ENCODE measurements at regions not wholly inside any gene's neighbourhood (a gene's known extent, or its start where the extent isn't known, plus 50 kb on each side); places are given as distances from the start of the nearest gene placed in this dataset.

DNA sequence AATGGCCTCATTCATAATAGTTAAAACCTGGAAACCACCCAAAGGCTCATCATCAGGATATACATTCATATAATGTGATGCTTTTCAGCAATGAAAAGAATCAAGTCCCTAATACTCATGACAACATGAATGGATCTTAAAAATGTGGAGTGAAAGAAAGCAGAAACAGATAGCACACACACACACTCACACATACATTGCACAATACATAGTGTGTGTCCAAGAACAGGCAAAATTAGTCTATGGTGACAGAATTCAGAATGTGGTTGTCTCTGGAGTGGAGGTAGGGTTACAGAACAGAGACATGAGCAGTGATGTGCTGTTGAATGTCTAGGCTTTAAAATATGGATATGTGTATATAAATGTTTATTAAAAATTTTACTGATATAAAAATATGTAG lies 419.9 kb upstream of the PCDH15 start:
- TF ChIP-seq POLR2A (IDR thresholded peaks at IDR 0.05) (no peak), EP300 (IDR thresholded peaks at IDR 0.05) (no peak), POLR2AphosphoS5 (IDR thresholded peaks at IDR 0.05) (no peak)
- TF ChIP-seq, protein P1, sequence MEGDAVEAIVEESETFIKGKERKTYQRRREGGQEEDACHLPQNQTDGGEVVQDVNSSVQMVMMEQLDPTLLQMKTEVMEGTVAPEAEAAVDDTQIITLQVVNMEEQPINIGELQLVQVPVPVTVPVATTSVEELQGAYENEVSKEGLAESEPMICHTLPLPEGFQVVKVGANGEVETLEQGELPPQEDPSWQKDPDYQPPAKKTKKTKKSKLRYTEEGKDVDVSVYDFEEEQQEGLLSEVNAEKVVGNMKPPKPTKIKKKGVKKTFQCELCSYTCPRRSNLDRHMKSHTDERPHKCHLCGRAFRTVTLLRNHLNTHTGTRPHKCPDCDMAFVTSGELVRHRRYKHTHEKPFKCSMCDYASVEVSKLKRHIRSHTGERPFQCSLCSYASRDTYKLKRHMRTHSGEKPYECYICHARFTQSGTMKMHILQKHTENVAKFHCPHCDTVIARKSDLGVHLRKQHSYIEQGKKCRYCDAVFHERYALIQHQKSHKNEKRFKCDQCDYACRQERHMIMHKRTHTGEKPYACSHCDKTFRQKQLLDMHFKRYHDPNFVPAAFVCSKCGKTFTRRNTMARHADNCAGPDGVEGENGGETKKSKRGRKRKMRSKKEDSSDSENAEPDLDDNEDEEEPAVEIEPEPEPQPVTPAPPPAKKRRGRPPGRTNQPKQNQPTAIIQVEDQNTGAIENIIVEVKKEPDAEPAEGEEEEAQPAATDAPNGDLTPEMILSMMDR (IDR thresholded peaks at IDR 0.05), result no peak
- H3K9me3 ChIP-seq, result no peaks in the 10 kb centered on the region
- H3K4me3 ChIP-seq, result no peak overlapping the region
- H3K27ac ChIP-seq, result no peak overlapping the region
- H3K4me1 ChIP-seq, result no peaks in the 10 kb centered on the region
- no peaks in the 10 kb centered on the region for H3K36me3 ChIP-seq
- H3K27me3 ChIP-seq, result no peaks in the 10 kb centered on the region
- intact Hi-C loops (cut with DNase I), result no loop called here
- no peak for DNase-seq

DNA sequence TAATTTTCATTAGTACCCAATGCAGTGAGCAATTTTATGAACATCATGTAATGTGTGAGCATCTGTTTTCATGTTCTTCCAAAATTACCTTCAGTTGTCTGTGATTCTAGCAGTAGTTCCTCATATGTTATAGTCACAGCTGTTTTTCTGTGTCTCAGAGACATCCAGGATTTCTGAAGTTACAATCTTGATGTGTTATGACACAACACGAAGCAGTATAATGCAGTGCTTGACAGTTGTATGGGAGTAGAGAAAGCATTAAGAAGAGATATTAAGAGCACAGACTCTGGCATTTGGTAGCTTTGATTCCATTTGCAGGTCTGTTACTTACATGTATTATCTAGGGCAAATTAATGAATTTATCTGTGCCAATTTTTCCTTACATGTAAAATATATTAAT lies 414.7 kb upstream of the PCDH15 start:
- 81 to 87% methylated on average over 1 of the region's 1 CpG for WGBS, 2 donors

DNA sequence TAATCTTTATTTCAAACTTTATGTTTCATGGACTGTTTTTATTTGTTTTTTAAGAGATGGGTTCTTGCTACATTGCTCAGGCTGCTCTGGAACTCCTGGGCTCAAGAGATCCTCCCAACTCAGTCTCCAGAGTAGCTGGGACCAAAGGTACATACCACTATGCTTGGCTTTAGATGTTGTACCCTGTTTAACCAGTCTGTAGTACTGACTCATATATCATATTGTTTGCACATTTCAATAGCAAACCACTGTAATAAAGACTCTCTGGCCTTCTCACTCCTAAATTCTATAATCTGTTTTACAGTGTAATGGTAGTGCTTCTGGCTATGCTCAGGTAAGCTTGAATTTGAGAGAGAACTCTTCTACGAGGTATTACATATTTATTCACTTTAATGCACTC lies 413.6 kb upstream of the PCDH15 start:
- Histone ChIP-seq H3K4me3 (no peak overlapping the region), H3K27me3 (no peaks in the 10 kb centered on the region), H3K4me1 (no peaks in the 10 kb centered on the region), H3K27ac (no peak overlapping the region), H3K9me3 (no peaks in the 10 kb centered on the region), H3K36me3 (no peaks in the 10 kb centered on the region)
- intact Hi-C loops (cut with DNase I), result no loop called here
- 72 to 83% methylated on average over 1 of the region's 1 CpG for WGBS, 2 donors
- TF ChIP-seq POLR2AphosphoS5 (IDR thresholded peaks at IDR 0.05) (no peak), EP300 (IDR thresholded peaks at IDR 0.05) (no peak), POLR2A (IDR thresholded peaks at IDR 0.05) (no peak)
- TF ChIP-seq, protein P1 (IDR thresholded peaks at IDR 0.05), result no peak
- DNase-seq, result no peak

More for the DNA sequence above, 414.7 kb upstream of the PCDH15 start:
- DNase-seq, result no peak
- Histone ChIP-seq H3K4me1 (no peaks in the 10 kb centered on the region), H3K36me3 (no peaks in the 10 kb centered on the region), H3K4me3 (no peak overlapping the region), H3K27ac (no peak overlapping the region), H3K27me3 (no peaks in the 10 kb centered on the region), H3K9me3 (no peaks in the 10 kb centered on the region)
- intact Hi-C loops (cut with DNase I), result no loop called here
- no peak for TF ChIP-seq POLR2A (IDR thresholded peaks at IDR 0.05)
- no peak for TF ChIP-seq EP300 (IDR thresholded peaks at IDR 0.05)
- TF ChIP-seq POLR2AphosphoS5 (IDR thresholded peaks at IDR 0.05), result no peak
- TF ChIP-seq, protein P1 (IDR thresholded peaks at IDR 0.05), result no peak

DNA sequence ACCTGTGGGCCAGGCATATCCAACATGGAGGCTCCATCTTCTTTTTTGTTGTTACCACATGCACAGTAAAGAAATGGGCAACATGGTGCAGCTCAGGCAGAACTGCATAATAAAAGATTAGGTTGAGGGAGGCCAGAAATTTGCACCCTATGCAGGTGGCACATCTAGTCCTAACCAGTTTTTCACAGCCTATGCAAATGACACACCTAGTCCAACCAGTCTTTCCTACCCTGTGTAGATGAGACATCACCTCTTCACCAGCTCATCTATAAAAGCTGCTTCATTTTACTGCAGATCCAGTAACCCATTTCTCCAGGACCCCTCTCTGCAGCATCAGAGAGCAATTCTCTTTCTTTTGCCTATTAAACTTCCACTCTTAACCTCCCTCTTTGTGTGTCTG lies 411.0 kb upstream of the PCDH15 start:
- Histone ChIP-seq H3K9me3 (no peaks in the 10 kb centered on the region), H3K27ac (no peak overlapping the region), H3K36me3 (no peaks in the 10 kb centered on the region), H3K4me3 (no peak overlapping the region), H3K27me3 (no peaks in the 10 kb centered on the region), H3K4me1 (no peaks in the 10 kb centered on the region)
- intact Hi-C loops (cut with DNase I), result no loop called here
- no peak for DNase-seq
- TF ChIP-seq POLR2AphosphoS5 (IDR thresholded peaks at IDR 0.05), result no peak
- TF ChIP-seq, protein P1 (IDR thresholded peaks at IDR 0.05), result no peak
- TF ChIP-seq POLR2A (IDR thresholded peaks at IDR 0.05), result no peak
- TF ChIP-seq EP300 (IDR thresholded peaks at IDR 0.05), result no peak

DNA sequence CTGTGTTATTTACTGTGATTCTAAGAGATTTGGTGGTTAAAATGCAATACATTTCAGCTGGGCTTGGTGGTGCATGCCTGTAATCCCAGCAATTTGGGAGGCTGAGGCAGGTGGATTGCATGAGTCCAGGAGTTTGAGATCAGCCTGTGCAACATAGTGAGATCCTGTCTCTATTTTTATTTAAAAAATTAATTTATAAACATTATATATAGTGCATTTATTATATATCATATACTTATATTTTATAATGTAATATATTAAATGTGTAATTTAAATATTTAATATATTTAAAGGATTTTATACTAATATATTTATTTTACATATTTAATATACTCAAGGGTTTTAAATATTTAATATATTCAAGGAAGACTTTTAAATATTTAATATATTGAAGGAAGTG lies 402.8 kb upstream of the PCDH15 start:
- no peaks in the 10 kb centered on the region for H3K9me3 ChIP-seq
- no peaks in the 10 kb centered on the region for H3K4me1 ChIP-seq
- no peaks in the 10 kb centered on the region for H3K27me3 ChIP-seq
- no peak for TF ChIP-seq POLR2A (IDR thresholded peaks at IDR 0.05)
- TF ChIP-seq, protein P1 (IDR thresholded peaks at IDR 0.05), result no peak
- TF ChIP-seq EP300 (IDR thresholded peaks at IDR 0.05), result no peak
- TF ChIP-seq POLR2AphosphoS5 (IDR thresholded peaks at IDR 0.05), result no peak
- no peak for DNase-seq
- intact Hi-C loops (cut with DNase I), result no loop called here
- no peak overlapping the region for H3K4me3 ChIP-seq
- H3K27ac ChIP-seq, result no peak overlapping the region
- no peaks in the 10 kb centered on the region for H3K36me3 ChIP-seq

Data from sigmoid colon (tissue), 6 donors.